Mesenchymal stem cell (in vitro differentiated cells and primary cell): ENCODE measurements at regions not wholly inside any gene's neighbourhood (a gene's known extent, or its start where the extent isn't known, plus 50 kb on each side); places are given as distances from the start of the nearest gene placed in this dataset.

Experiments used
- DNase-seq: peaks from one replicate; pipeline ENCODE4 v3.0.0-alpha.2; 2013
- H2AFZ ChIP-seq: one replicate; pipeline ENCODE4 v1.6.1; 2013; ENCODE audit warnings: low read depth, mild to moderate bottlenecking, control low read depth, inconsistent platforms, low read length, moderate library complexity
- H2AK5ac ChIP-seq: 2 replicates; pipeline ENCODE4 v1.6.1; 2013; ENCODE audit warnings: low read length, moderate library complexity, mild to moderate bottlenecking, inconsistent platforms; ENCODE audit not compliant: severe bottlenecking
- H2BK120ac ChIP-seq: one replicate; pipeline ENCODE4 v1.6.1; 2013; ENCODE audit warnings: low read depth, mild to moderate bottlenecking, inconsistent platforms, low read length, moderate library complexity
- H2BK12ac ChIP-seq, 2 experiments: one replicate each; pipeline ENCODE4 v1.6.1; 2013; ENCODE audit warnings: inconsistent platforms in 2 of 2, low read length in 2 of 2, mild to moderate bottlenecking in 2 of 2, moderate library complexity in 2 of 2, control low read depth in 1 of 2
- H2BK15ac ChIP-seq: one replicate; pipeline ENCODE4 v1.6.1; 2013; ENCODE audit warnings: mild to moderate bottlenecking, low read depth, inconsistent platforms; ENCODE audit not compliant: poor library complexity, severe bottlenecking
- H2BK5ac ChIP-seq: 2 replicates; pipeline ENCODE4 v1.6.1; 2013; ENCODE audit warnings: low read depth, mild to moderate bottlenecking, low read length, control low read depth, inconsistent platforms; ENCODE audit not compliant: poor library complexity, severe bottlenecking
- H3K14ac ChIP-seq, 2 experiments: one replicate each; pipeline ENCODE4 v1.6.1; 2013; ENCODE audit warnings: inconsistent platforms in 2 of 2, low read length in 2 of 2, control low read depth in 1 of 2, mild to moderate bottlenecking in 1 of 2, moderate library complexity in 1 of 2
- H3K18ac ChIP-seq, 2 experiments: one replicate each; pipeline ENCODE4 v1.6.1; 2013; ENCODE audit warnings: inconsistent platforms in 2 of 2, low read length in 2 of 2, control low read depth in 1 of 2, low read depth in 1 of 2, mild to moderate bottlenecking in 1 of 2
- H3K23ac ChIP-seq, 2 experiments: one replicate each; pipeline ENCODE4 v1.6.1; 2013; ENCODE audit warnings: inconsistent platforms in 2 of 2, low read length in 2 of 2, mild to moderate bottlenecking in 2 of 2, moderate library complexity in 2 of 2, control low read depth in 1 of 2
- H3K27ac ChIP-seq: 2 replicates; pipeline ENCODE4 v1.5.1; 2013; ENCODE audit warnings: mild to moderate bottlenecking, moderate library complexity, low read length, control low read depth, inconsistent platforms; ENCODE audit not compliant: poor library complexity, severe bottlenecking
- H3K27me3 ChIP-seq, 2 experiments: 2 replicates each; pipeline versions ENCODE4 v1.6.1 to v1.7.0; 2013; ENCODE audit warnings: low read length in 2 of 2, mild to moderate bottlenecking in 2 of 2, moderate library complexity in 2 of 2, control low read depth in 1 of 2, inconsistent platforms in 1 of 2; ENCODE audit not compliant: control insufficient read depth in 1 of 2, insufficient read depth in 1 of 2
- H3K36me3 ChIP-seq, 2 experiments: 2 replicates each; pipeline versions ENCODE4 v1.6.1 to v1.7.0; 2013; ENCODE audit warnings: low read length in 2 of 2, control low read depth in 1 of 2, inconsistent platforms in 1 of 2, low read depth in 1 of 2, mild to moderate bottlenecking in 1 of 2; ENCODE audit not compliant: insufficient read depth in 2 of 2, control insufficient read depth in 1 of 2
- H3K4ac ChIP-seq, 2 experiments: one replicate each; pipeline ENCODE4 v1.6.1; 2013; ENCODE audit warnings: inconsistent platforms in 2 of 2, low read length in 2 of 2, mild to moderate bottlenecking in 2 of 2, moderate library complexity in 2 of 2, control low read depth in 1 of 2, low read depth in 1 of 2
- H3K4me1 ChIP-seq: 2 replicates; pipeline ENCODE4 v1.6.1; 2013; ENCODE audit warnings: low read depth, low read length, control low read depth; ENCODE audit not compliant: control insufficient read depth, insufficient read depth
- H3K4me2 ChIP-seq: 2 replicates; pipeline ENCODE4 v1.6.1; 2013; ENCODE audit warnings: low read length, mild to moderate bottlenecking, inconsistent platforms; ENCODE audit not compliant: poor library complexity, severe bottlenecking
- H3K4me3 ChIP-seq, 2 experiments: 2 replicates each; pipeline versions ENCODE4 v1.5.1 to v1.7.0; 2013; ENCODE audit warnings: low read length in 2 of 2, mild to moderate bottlenecking in 2 of 2, control low read depth in 1 of 2, low read depth in 1 of 2; ENCODE audit not compliant: insufficient read depth in 1 of 2
- H3K79me1 ChIP-seq: replicated peaks from 2 replicates; pipeline ENCODE4 v1.6.1; 2013; ENCODE audit warnings: mild to moderate bottlenecking, control low read depth, low read length, inconsistent platforms; ENCODE audit not compliant: poor library complexity, severe bottlenecking
- H3K9ac ChIP-seq: 2 replicates; pipeline ENCODE4 v1.7.0; 2013; ENCODE audit warnings: mild to moderate bottlenecking, low read length, moderate library complexity
- H3K9me3 ChIP-seq: 2 replicates; pipeline ENCODE4 v1.7.0; 2013; ENCODE audit warnings: mild to moderate bottlenecking, low read length; ENCODE audit not compliant: control insufficient read depth
- H4K8ac ChIP-seq: one replicate; pipeline ENCODE4 v1.6.1; 2013; ENCODE audit warnings: inconsistent platforms, mild to moderate bottlenecking, low read length, moderate library complexity
- H4K91ac ChIP-seq: one replicate; pipeline ENCODE4 v1.6.1; 2013; ENCODE audit warnings: mild to moderate bottlenecking, low read length, inconsistent platforms
- WGBS: methylation state at CpG from one replicate; pipeline ENCODE4 v1.1.7; 2013; ENCODE audit warnings: mixed read lengths; 5-methylcytosine and 5-hydroxymethylcytosine counted together

DNA sequence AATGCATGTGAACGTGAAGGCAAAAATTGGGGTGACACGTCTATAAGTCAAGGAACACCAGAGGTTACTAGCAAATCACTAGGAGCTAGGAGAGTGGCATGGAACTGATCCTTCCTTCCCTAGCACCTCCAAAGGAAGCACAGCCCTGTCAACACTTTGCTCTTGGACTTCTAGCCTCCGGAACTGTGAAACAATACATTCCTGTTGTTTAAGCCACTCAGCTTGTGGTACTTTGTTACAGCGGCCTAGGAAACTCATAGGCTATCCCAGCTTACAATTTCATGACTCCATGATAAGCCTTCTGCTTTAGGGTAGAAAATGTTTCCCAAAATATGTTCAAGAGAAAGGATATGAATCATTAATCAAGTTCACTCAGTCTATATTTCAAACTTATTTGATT is 798.1 kb downstream of the DCDC2C start:
- no peak overlapping the region for H3K27ac ChIP-seq
- H3K4me1 ChIP-seq = no peaks in the 10 kb centered on the region
- H3K14ac ChIP-seq = no peak overlapping the region
- no peak overlapping the region for H4K91ac ChIP-seq
- no peak overlapping the region for H2AFZ ChIP-seq
- H2BK5ac ChIP-seq = no peak overlapping the region
- no peak overlapping the region for H2BK12ac ChIP-seq
- no peaks in the 10 kb centered on the region for H3K27me3 ChIP-seq
- DNase-seq = no peak
- H3K18ac ChIP-seq = no peak overlapping the region
- H3K36me3 ChIP-seq = no peaks in the 10 kb centered on the region
- no peaks in the 10 kb centered on the region for H3K79me1 ChIP-seq
- no peak overlapping the region for H2BK15ac ChIP-seq
- no peak overlapping the region for H3K23ac ChIP-seq
- no peak overlapping the region for H3K4me3 ChIP-seq
- H3K9me3 ChIP-seq = peaks cover 28% of the 10 kb centered on the region
- H2BK120ac ChIP-seq = no peak overlapping the region
- no peak overlapping the region for H3K4ac ChIP-seq
- WGBS = 84% methylated on average over 4 of the region's 4 CpGs
- H2AK5ac ChIP-seq = no peak overlapping the region
- no peak overlapping the region for H3K9ac ChIP-seq
- H4K8ac ChIP-seq = no peak overlapping the region
- H3K4me2 ChIP-seq = no peak overlapping the region

DNA sequence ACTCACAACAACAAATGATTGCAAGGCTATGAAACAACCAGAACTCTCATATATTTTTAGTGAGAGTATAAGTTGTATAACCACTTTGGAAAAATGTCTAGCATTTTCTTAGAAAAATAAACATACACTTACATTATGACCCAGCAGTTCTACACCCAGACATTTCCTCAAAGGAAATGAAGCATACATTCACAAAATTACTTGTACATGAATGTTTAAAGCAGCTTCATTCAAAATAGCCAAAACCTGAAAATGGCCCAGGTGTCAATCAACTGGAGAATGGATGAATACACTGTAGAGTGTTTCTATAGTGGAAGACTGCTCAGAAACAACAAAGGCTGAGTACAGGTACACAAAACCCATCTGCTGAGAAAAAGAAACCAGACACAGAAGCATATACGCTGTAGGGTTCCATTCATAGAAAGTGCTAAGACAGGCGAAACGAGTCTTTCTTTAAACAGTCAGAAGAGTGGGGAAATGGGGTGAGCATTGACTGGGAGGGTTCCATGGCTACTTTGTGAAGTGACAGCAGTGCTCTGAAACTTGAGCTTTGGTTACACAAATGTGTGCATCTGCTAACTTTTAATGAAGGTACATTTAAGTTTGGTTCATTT is 799.0 kb downstream of the DCDC2C start:
- DNase-seq = no peak
- Histone ChIP-seq H3K4me3 (no peak overlapping the region), H2BK15ac (no peak overlapping the region), H2BK120ac (no peak overlapping the region), H3K27ac (no peak overlapping the region), H3K27me3 (no peaks in the 10 kb centered on the region), H3K18ac (no peak overlapping the region), H3K14ac (no peak overlapping the region), H3K4me2 (no peak overlapping the region), H2BK5ac (no peak overlapping the region), H3K4me1 (no peaks in the 10 kb centered on the region), H3K36me3 (no peaks in the 10 kb centered on the region), H3K9ac (no peak overlapping the region), H2AK5ac (no peak overlapping the region), H3K79me1 (no peaks in the 10 kb centered on the region), H3K4ac (no peak overlapping the region), H4K8ac (no peak overlapping the region), H4K91ac (no peak overlapping the region), H3K23ac (no peak overlapping the region), H3K9me3 (peaks cover 31% of the 10 kb centered on the region), H2BK12ac (no peak overlapping the region), H2AFZ (no peak overlapping the region)
- WGBS = 83% methylated on average over 3 of the region's 3 CpGs

DNA sequence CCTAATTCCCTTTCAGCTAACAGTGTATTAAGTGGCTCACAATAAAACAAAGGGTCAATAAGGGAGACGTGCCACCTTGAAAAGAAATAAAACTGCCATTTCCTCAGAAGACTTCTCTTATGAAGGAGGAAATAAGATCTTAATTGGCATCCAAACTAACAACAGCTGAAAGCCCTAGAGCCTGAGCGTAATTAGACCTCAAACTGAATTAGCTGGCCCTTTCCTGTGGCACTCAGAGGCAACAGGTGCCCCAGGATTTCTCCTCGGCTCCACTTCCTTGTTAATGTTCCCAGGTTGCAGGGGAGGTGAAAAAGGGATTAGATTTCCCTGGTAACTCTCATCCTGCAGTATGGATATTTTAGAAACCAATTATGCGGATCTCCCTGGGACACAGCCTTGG is 804.3 kb downstream of the DCDC2C start:
- H4K8ac ChIP-seq = no peak overlapping the region

DNA sequence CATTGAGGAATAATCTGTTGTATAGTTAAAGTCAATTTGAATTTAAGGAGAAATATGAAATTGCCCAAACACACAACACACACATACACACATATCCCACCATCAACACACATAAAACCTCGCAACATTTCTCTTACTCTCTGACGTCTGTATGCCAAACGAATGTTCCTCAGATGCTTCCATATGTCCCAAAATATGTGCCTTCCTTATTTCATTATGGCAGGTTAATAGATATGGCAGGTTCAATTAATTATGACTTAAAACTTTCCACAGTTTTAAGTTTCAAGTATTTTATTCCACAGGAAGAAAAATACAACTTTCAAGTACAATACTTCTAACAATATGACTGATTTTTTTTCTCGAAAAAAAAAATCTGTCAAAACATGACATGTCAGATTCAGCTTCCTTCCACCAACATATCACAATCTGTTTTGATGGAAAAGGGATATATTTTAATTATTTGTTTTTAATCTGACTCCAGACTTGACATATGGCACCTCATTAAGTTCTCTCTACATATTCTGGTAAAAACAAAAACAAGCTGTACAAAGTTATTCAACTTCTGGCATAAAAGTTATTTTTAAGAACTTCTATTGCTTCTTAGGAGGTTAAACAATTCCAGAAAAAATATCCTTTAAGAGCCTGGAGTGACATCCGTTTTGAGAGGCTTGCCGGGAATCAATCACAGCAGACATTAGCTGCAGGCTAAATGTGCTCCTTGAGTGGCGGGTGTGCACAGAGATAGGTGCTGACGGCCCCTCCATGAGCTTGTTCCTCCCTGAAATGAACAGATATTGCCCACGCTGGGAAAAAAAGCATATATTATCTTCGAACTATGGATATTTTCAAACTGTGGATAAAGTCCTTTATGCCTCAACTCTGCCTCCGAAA is 812.7 kb downstream of the DCDC2C start:
- Histone ChIP-seq H3K4ac (no peak overlapping the region), H3K9me3 (peaks cover 27% of the 10 kb centered on the region), H3K79me1 (no peaks in the 10 kb centered on the region), H4K91ac (no peak overlapping the region), H2BK120ac (no peak overlapping the region), H2AK5ac (no peak overlapping the region), H3K27ac (no peak overlapping the region), H3K14ac (no peak overlapping the region), H3K4me1 (no peaks in the 10 kb centered on the region), H3K4me2 (no peak overlapping the region), H2BK12ac (no peak overlapping the region), H3K27me3 (no peaks in the 10 kb centered on the region), H3K9ac (no peak overlapping the region), H2AFZ (no peak overlapping the region), H3K23ac (no peak overlapping the region), H3K4me3 (no peak overlapping the region), H2BK5ac (no peak overlapping the region), H3K18ac (no peak overlapping the region), H4K8ac (no peak overlapping the region), H2BK15ac (no peak overlapping the region), H3K36me3 (no peaks in the 10 kb centered on the region)
- no peak for DNase-seq
- 71% methylated on average over 9 of the region's 11 CpGs for WGBS

More for the DNA sequence above, 804.3 kb downstream of the DCDC2C start:
- Histone ChIP-seq H3K4me3 (no peak overlapping the region), H3K36me3 (no peaks in the 10 kb centered on the region), H3K4ac (no peak overlapping the region), H3K27me3 (no peaks in the 10 kb centered on the region), H2BK120ac (no peak overlapping the region), H3K9ac (no peak overlapping the region), H3K18ac (no peak overlapping the region), H2AFZ (no peak overlapping the region), H2BK5ac (no peak overlapping the region), H3K23ac (no peak overlapping the region), H2BK15ac (no peak overlapping the region), H2BK12ac (no peak overlapping the region), H3K79me1 (no peaks in the 10 kb centered on the region), H4K91ac (no peak overlapping the region), H2AK5ac (no peak overlapping the region), H3K9me3 (peaks cover 41% of the 10 kb centered on the region), H3K27ac (no peak overlapping the region), H3K14ac (no peak overlapping the region), H3K4me1 (no peaks in the 10 kb centered on the region), H3K4me2 (no peak overlapping the region)
- DNase-seq = no peak
- whole genome bisulfite sequencing = 73% methylated on average over 4 of the region's 4 CpGs
